ENCODE measurements at regions not wholly inside any gene's neighbourhood (a gene's known extent, or its start where the extent isn't known, plus 50 kb on each side); places are given as distances from the start of the nearest gene placed in this dataset.

DNA sequence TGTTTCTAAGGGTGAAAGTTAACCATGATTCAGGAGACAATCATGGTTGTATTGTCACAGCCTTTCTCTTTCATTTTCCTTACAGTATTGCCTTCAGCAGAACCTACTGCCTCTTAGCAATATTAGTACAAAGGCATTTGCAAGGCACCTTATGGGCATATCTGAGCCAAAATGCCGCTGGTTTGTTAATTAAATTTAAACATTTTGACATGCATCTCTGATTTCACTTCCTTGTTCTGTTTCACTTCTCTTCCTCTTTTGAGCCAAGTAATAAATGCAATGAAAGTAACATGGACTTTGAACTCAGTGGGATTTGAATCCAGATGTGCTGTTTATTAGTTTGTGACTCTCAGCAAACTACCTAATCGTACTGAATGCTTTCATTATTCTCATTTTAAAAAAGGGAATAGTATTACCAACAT, 467.4 kb upstream of the CITED2 start:
- no peak overlapping the region for H3K4me3 Mint-ChIP-seq
- H3K27ac Mint-ChIP-seq (ENCODE audit: unreplicated experiment) = no peak overlapping the region
- TF ChIP-seq CTCF (conservative IDR thresholded peaks at IDR 0.05) = no peak
- H3K27me3 Mint-ChIP-seq (ENCODE audit: low read depth) = no peaks in the 10 kb centered on the region
- DNase-seq (ENCODE audit: low read depth, low spot score) = no peak
- peaks cover 20% of the 10 kb centered on the region for H3K9me3 Mint-ChIP-seq
- no peaks in the 10 kb centered on the region for H3K36me3 Mint-ChIP-seq (ENCODE audit: low read depth)
- H3K4me1 Mint-ChIP-seq = peaks cover 2% of the 10 kb centered on the region

GRCh38 chr6:139839506-139840156, 465.2 kb upstream of the CITED2 start:
- Mint-ChIP-seq H3K4me1 (no peaks in the 10 kb centered on the region), H3K27me3 (ENCODE audit: low read depth) (no peaks in the 10 kb centered on the region), H3K36me3 (ENCODE audit: low read depth) (no peaks in the 10 kb centered on the region), H3K27ac (ENCODE audit: unreplicated experiment) (no peak overlapping the region), H3K4me3 (no peak overlapping the region), H3K9me3 (peaks cover 19% of the 10 kb centered on the region)
- TF ChIP-seq CTCF (conservative IDR thresholded peaks at IDR 0.05) = no peak
- DNase-seq (ENCODE audit: low read depth, low spot score) = no peak

DNA sequence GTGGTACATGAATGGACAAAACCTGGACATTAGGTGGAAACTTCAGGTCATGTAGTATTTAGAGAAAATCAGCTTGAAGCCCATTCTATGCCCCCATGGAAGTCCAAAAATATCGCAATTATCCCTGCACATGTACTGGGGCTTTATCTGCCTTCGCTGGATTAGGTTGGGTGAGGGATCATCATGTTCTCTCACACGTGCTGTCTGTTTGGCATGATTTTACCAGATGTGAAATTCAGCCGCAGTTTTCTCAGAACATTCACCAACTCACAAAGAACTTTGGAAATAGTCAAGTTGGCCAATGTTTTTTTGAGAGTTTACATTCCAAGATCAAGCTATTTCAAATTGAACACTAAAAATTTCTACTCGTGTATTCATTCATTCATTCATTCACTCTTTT, 459.8 kb upstream of the CITED2 start:
- H3K4me3 Mint-ChIP-seq = no peak overlapping the region
- no peak overlapping the region for H3K27ac Mint-ChIP-seq (ENCODE audit: unreplicated experiment)
- no peaks in the 10 kb centered on the region for H3K27me3 Mint-ChIP-seq (ENCODE audit: low read depth)
- DNase-seq (ENCODE audit: low read depth, low spot score) = no peak
- H3K4me1 Mint-ChIP-seq = no peaks in the 10 kb centered on the region
- no peaks in the 10 kb centered on the region for H3K36me3 Mint-ChIP-seq (ENCODE audit: low read depth)
- peaks cover 16% of the 10 kb centered on the region for H3K9me3 Mint-ChIP-seq
- TF ChIP-seq CTCF (conservative IDR thresholded peaks at IDR 0.05) = no peak

GRCh38 chr6:139833592-139833991, 459.1 kb upstream of the CITED2 start:
- no peaks in the 10 kb centered on the region for H3K27me3 Mint-ChIP-seq (ENCODE audit: low read depth)
- peaks cover 13% of the 10 kb centered on the region for H3K9me3 Mint-ChIP-seq
- no peak for TF ChIP-seq CTCF (conservative IDR thresholded peaks at IDR 0.05)
- no peaks in the 10 kb centered on the region for H3K4me1 Mint-ChIP-seq
- no peak overlapping the region for H3K4me3 Mint-ChIP-seq
- DNase-seq (ENCODE audit: low read depth, low spot score) = no peak
- no peaks in the 10 kb centered on the region for H3K36me3 Mint-ChIP-seq (ENCODE audit: low read depth)
- H3K27ac Mint-ChIP-seq (ENCODE audit: unreplicated experiment) = no peak overlapping the region

- Mint-ChIP-seq H3K4me1 (no peaks in the 10 kb centered on the region), H3K36me3 (ENCODE audit: low read depth) (no peaks in the 10 kb centered on the region), H3K4me3 (no peak overlapping the region), H3K27ac (ENCODE audit: unreplicated experiment) (no peak overlapping the region), H3K9me3 (peaks cover 9% of the 10 kb centered on the region), H3K27me3 (ENCODE audit: low read depth) (no peaks in the 10 kb centered on the region)
- no peak for DNase-seq (ENCODE audit: low read depth, low spot score)
- TF ChIP-seq CTCF (conservative IDR thresholded peaks at IDR 0.05) = no peak
These were observed 458.3 kb upstream of the CITED2 start for GRCh38 chr6:139832493-139833305.

Measured in neural crest cell (in vitro differentiated cells).